AG09309 (cell line): ENCODE measurements at regions not wholly inside any gene's neighbourhood (a gene's known extent, or its start where the extent isn't known, plus 50 kb on each side); places are given as distances from the start of the nearest gene placed in this dataset.

Source experiments
- DNase-seq: peaks from one replicate; pipeline ENCODE4 v3.0.0-alpha.2; 2010; ENCODE audit warnings: low read depth
- H3K4me3 ChIP-seq: 2 replicates; pipeline ENCODE4 v1.5.1; 2011; ENCODE audit warnings: mild to moderate bottlenecking, low read depth, low read length, moderate library complexity; ENCODE audit not compliant: control insufficient read depth
- TF ChIP-seq, protein P1 (sequence below): IDR thresholded peaks from 2 replicates; pipeline ENCODE4 v1.5.1; 2011; ENCODE audit warnings: mild to moderate bottlenecking, low read depth, low read length, inconsistent platforms; ENCODE audit not compliant: insufficient read depth, control insufficient read depth; ENCODE audit errors: missing control alignments

DNA sequence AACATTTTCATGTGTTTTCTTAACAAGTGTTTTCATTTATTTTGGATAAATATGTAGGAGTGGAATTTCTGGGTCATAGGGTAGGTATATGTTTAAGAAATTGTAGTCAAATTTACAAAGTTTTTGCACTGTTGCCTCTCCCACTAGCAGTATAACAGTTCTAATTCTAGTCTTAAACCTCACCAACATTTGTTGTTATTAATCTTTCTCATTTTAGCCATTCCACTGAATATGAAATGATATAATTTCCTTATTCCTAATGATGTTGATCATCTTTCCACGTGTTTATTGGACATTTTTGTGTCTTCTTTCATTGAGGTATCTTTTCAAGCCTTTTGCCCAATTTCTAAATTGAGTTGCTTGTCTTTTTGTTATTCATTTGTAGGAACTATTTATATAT is 62.0 kb downstream of the C11orf91 start:
- no peak overlapping the region for H3K4me3 ChIP-seq
- TF ChIP-seq, protein P1, sequence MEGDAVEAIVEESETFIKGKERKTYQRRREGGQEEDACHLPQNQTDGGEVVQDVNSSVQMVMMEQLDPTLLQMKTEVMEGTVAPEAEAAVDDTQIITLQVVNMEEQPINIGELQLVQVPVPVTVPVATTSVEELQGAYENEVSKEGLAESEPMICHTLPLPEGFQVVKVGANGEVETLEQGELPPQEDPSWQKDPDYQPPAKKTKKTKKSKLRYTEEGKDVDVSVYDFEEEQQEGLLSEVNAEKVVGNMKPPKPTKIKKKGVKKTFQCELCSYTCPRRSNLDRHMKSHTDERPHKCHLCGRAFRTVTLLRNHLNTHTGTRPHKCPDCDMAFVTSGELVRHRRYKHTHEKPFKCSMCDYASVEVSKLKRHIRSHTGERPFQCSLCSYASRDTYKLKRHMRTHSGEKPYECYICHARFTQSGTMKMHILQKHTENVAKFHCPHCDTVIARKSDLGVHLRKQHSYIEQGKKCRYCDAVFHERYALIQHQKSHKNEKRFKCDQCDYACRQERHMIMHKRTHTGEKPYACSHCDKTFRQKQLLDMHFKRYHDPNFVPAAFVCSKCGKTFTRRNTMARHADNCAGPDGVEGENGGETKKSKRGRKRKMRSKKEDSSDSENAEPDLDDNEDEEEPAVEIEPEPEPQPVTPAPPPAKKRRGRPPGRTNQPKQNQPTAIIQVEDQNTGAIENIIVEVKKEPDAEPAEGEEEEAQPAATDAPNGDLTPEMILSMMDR, result no peak
- no peak for DNase-seq

DNA sequence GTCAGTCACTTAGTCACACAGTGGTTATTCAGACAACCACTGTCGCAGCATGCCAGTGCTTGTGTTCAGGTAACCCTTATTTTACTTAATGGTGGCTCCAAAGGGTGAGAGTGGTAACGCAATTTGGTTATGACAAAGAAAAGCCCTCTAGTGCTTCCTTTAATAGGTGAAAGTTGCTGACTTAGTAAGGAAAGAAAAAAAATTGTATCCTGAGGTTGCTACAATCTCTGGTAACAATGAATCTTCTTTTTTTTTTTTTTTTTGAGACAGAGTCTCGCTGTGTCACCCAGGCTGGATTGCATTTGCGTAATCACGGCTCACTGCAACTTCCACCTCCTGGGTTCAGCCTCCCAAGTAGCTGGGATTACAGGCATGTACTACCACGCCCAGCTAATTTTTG is 64.5 kb downstream of the C11orf91 start:
- TF ChIP-seq, protein P1, result no peak
- peak; percentile 60 for DNase-seq

DNA sequence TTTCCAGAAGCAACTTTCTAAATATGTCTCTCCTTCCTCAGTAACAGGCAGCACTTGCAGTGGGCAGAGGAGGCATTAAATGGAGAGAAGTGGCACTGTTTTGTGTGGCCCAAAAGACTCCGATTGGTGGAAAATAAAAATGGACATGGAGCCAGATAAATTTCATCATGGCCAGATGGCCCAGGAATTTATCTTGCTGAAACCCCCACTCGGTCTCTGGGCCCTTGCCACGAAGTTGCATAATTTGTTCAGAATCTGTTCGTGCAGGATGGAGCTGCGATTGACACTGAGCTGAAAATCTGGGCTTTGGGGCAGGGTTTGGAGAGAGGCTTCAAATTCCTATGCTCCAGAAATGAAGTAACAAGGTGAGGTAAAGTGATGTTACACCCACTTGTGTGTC is 65.5 kb downstream of the C11orf91 start:
- peak; percentile 43 for DNase-seq
- TF ChIP-seq, protein P1, result no peak
- H3K4me3 ChIP-seq, result no peak overlapping the region

More for the DNA sequence above, 64.5 kb downstream of the C11orf91 start:
- no peak overlapping the region for H3K4me3 ChIP-seq

DNA sequence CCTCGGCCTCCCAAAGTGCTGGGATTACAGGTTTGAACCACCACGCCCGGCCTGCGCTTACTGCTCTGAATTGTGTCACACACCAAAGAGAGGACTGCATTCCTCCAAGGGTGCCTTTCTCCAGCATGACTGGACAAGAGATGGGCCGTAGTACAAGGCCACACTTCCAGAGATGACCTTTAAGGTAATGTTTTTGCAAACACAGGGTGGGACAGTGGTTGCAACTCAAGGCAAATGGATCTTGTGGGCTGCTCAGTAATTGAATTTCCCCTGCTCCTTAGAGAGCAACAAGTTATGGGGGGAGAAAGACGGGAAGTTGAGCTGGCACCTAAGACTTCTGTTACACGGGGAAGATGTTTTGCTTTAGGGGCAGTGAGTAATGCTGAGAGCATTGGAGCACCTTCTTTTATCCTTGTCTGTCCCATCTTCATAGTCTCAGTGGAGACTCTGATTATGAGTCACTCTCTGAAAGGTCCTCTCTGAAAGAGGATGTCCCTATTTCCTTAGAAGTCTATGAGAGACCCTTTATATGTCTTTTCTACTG is 66.3 kb downstream of the C11orf91 start:
- TF ChIP-seq, protein P1, result no peak
- DNase-seq, result no peak
- no peak overlapping the region for H3K4me3 ChIP-seq

DNA sequence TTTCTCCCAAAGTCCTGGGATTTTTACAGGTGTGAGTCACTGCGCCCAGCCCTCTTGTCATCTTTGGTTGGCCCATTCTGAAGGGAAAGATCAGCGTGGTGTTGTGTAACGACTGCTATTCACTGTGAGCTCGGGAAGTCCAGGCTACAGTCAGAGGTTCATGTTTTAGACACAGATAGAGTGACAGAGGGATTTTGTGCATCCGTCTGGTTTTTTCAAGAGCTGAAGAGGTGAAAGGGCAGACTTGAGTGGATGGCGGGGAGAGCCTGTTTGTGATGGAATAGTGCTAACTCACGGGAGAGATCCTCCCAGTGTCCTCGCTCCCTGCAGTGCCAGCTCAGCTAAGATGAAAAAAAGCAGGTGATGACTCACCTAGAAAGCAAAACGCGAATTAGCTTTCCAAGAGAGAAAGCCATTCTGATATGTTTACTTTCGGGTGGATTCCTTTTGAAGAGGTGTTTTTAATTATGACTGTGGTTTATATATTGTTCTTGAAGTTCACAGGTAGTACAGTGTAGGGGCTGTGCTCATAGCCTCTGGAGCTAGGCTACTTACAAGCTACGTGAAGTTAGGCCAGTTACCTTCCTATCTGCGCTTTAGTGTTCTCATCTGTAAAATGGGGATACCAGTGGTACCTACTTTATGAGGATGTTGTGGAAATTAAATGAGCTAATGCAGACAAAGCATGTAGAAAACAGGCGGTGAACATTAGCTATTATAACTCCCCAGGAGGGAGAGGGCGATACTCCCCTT is 67.2 kb downstream of the C11orf91 start:
- no peak overlapping the region for H3K4me3 ChIP-seq
- TF ChIP-seq, protein P1, result no peak
- no peak for DNase-seq

DNA sequence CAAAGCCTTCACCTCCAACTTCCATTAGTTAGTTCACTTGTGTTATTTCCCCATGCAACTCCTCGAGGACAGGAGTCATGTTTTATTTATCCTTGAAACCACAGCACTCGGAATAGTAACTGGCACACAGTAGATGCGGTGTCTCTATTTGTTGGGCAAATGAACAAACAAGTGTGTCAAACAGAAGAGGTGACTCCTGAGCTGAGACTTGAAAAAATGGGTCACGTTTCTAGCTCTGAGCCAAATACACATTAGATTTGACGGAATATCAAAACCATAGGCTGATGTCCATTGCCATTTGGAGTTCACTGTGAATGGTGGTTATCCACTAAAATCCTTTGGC is 68.9 kb downstream of the C11orf91 start:
- no peak overlapping the region for H3K4me3 ChIP-seq
- no peak for DNase-seq
- TF ChIP-seq, protein P1, result no peak
